Endothelial cell (in vitro differentiated cells): ENCODE measurements at regions not wholly inside any gene's neighbourhood (a gene's known extent, or its start where the extent isn't known, plus 50 kb on each side); places are given as distances from the start of the nearest gene placed in this dataset.

Experiments used
- DNase-seq: peaks from one replicate; pipeline ENCODE4 v3.0.0; 2021; ENCODE audit warnings: low spot score
- H3K27ac Mint-ChIP-seq: one replicate; pipeline ENCODE4 v1.8.0; 2021; ENCODE audit warnings: mixed read lengths, inconsistent platforms; ENCODE audit not compliant: unreplicated experiment
- H3K27me3 Mint-ChIP-seq: one replicate; pipeline ENCODE4 v1.8.0; 2021; ENCODE audit warnings: mild to moderate bottlenecking, moderate library complexity, mixed read lengths, inconsistent platforms; ENCODE audit not compliant: unreplicated experiment
- H3K36me3 Mint-ChIP-seq: one replicate; pipeline ENCODE4 v1.8.0; 2021; ENCODE audit warnings: mild to moderate bottlenecking, low read depth, mixed read lengths, inconsistent platforms; ENCODE audit not compliant: unreplicated experiment
- H3K4me1 Mint-ChIP-seq: one replicate; pipeline ENCODE4 v1.8.0; 2021; ENCODE audit warnings: mild to moderate bottlenecking, mixed read lengths, inconsistent platforms; ENCODE audit not compliant: unreplicated experiment
- H3K4me3 Mint-ChIP-seq: one replicate; pipeline ENCODE4 v1.8.0; 2021; ENCODE audit warnings: mild to moderate bottlenecking, mixed read lengths, inconsistent platforms; ENCODE audit not compliant: unreplicated experiment
- H3K9me3 Mint-ChIP-seq: one replicate; pipeline ENCODE4 v1.8.0; 2021; ENCODE audit warnings: mixed read lengths, inconsistent platforms; ENCODE audit not compliant: unreplicated experiment
- CTCF ChIP-seq: fragments of 200-600 bp; sonication (generic); IDR thresholded peaks from one replicate; pipeline ENCODE4 v1.5.0; 2021; ENCODE audit warnings: antibody characterized with exemption; ENCODE audit not compliant: unreplicated experiment

- no peak overlapping the region for H3K4me3 Mint-ChIP-seq
- H3K36me3 Mint-ChIP-seq: peaks cover 13% of the 10 kb centered on the region
- H3K27ac Mint-ChIP-seq: no peak overlapping the region
- H3K27me3 Mint-ChIP-seq: peaks cover 3% of the 10 kb centered on the region
- no peak for DNase-seq
- no peak for TF ChIP-seq CTCF
- no peaks in the 10 kb centered on the region for H3K4me1 Mint-ChIP-seq
- peaks cover 59% of the 10 kb centered on the region for H3K9me3 Mint-ChIP-seq
These were observed 501.0 kb downstream of the GLRX3 start for GRCh38 chr10:130637089-130637676.

DNA sequence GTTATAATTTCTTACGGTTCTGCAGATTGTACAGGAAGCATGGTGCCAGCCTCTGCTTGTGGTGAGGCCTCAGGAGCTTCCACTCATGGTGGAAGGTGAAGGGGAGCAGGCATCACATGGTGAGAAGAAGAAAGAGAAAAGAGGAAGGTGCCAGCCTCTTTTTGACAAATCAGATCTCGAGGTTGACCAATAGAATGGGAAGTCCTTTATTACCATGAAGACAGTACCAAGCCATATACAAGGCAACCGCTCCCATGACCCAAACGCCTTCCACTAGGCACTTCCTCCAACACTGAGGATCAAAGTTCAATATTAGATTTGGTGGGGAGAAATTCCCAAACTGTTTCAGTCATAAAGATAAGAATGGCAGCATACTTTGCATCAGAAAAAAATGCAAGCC, 502.8 kb downstream of the GLRX3 start:
- H3K4me1 Mint-ChIP-seq: no peaks in the 10 kb centered on the region
- H3K4me3 Mint-ChIP-seq: no peak overlapping the region
- no peak for DNase-seq
- peaks cover 53% of the 10 kb centered on the region for H3K9me3 Mint-ChIP-seq
- peaks cover 8% of the 10 kb centered on the region for H3K36me3 Mint-ChIP-seq
- H3K27ac Mint-ChIP-seq: no peak overlapping the region
- peaks cover 3% of the 10 kb centered on the region for H3K27me3 Mint-ChIP-seq
- no peak for TF ChIP-seq CTCF

DNA sequence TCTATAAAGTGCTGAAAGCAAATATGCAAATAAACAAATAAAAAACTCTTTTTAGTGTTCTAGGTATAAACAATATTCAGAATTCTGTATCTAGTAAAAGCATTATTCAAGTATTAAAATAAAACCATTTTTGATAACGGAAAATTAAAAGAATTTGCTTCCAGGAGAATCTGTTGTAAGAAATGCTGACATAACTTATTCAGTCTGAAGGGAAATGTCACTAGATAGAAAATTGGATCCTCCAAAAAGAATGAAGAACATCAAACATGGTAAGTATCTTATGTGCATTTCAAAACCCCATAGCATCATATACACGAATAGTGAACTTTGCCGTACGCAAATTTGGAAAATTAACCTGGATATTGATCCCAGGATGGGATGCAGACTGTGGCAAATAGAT, 506.7 kb downstream of the GLRX3 start:
- no peak overlapping the region for H3K4me3 Mint-ChIP-seq
- H3K9me3 Mint-ChIP-seq: peaks cover 50% of the 10 kb centered on the region
- no peak for DNase-seq
- no peak for TF ChIP-seq CTCF
- peaks cover 3% of the 10 kb centered on the region for H3K27me3 Mint-ChIP-seq
- H3K27ac Mint-ChIP-seq: no peak overlapping the region
- no peaks in the 10 kb centered on the region for H3K4me1 Mint-ChIP-seq
- H3K36me3 Mint-ChIP-seq: peaks cover 5% of the 10 kb centered on the region

GRCh38 chr10:130647341-130647740, 511.1 kb downstream of the GLRX3 start:
- DNase-seq: no peak
- Mint-ChIP-seq H3K4me1 (no peaks in the 10 kb centered on the region), H3K27me3 (peaks cover 1% of the 10 kb centered on the region), H3K27ac (no peak overlapping the region), H3K9me3 (peaks cover 38% of the 10 kb centered on the region), H3K4me3 (no peak overlapping the region), H3K36me3 (peaks cover 10% of the 10 kb centered on the region)
- TF ChIP-seq CTCF: no peak

DNA sequence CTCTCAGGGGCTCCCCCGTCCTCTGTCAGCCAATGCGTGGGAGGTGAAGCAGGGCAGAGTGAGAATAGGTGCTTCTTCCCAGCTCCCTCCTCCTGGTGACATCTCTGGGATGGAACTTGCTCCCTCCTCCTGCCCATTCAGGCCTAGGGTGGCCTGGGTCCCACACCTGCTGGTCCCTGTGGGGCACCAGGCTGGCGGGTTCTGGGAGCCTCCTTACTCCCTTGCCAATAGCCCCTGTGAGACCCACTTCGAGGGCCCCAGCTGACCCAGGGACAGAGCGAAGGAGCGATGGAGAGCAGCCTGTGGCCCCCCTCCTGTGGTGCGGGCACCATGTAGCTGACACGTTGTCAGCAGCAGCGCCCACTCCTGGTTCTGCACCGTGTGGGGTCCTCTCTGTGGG, 512.6 kb downstream of the GLRX3 start:
- no peak overlapping the region for H3K4me3 Mint-ChIP-seq
- no peak overlapping the region for H3K27ac Mint-ChIP-seq
- TF ChIP-seq CTCF: no peak
- H3K4me1 Mint-ChIP-seq: no peaks in the 10 kb centered on the region
- H3K36me3 Mint-ChIP-seq: peaks cover 15% of the 10 kb centered on the region
- DNase-seq: no peak
- H3K27me3 Mint-ChIP-seq: peaks cover 1% of the 10 kb centered on the region
- H3K9me3 Mint-ChIP-seq: peaks cover 39% of the 10 kb centered on the region
